Left forelimb (tissue), 1 donor: ENCODE measurements at regions not wholly inside any gene's neighbourhood (a gene's known extent, or its start where the extent isn't known, plus 50 kb on each side); places are given as distances from the start of the nearest gene placed in this dataset.
"Not testable (repeated sequence)": the region's sequence is repeated elsewhere in the genome, so short reads cannot be mapped to it uniquely, and the experiment has no call there.

ENCODE experiments used
- DNase-seq: peaks from one replicate; pipeline ENCODE4 v3.0.0-alpha.2; 2018; ENCODE audit warnings: low spot score

DNA sequence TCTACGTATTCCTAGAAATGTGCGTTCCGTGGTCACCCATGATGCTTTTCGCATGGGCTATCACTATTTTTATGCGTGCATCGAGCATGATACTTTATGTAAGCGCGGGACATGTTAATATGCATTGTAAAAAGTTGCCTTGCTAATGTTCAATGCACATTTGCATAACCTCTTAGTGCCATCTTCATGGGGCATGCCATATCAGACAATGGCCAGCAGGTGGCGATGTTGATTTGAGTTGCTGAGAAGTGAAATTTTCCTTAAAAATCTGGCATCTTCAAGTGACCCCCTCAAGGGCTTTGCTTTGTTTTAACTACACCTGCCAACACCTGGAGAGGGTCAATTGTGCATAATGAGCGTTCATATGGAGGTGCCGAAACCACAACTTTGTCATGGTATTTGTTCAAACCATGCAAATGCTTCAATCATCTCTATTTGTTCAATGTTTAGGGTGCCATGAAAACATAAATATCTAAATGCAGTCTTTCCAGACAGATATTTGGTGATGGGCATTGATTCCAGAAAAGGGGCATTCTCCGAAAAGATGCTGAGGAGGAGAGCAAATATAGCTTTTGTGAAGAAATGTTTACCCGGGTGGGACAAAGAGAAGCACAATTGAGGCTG is 833.9 kb upstream of the PRKX start:
- DNase-seq, result no peak

- DNase-seq, result not testable (repeated sequence)
Observed at GRCh38 chrX:4546178-4546577, 832.7 kb upstream of the PRKX start.

DNA sequence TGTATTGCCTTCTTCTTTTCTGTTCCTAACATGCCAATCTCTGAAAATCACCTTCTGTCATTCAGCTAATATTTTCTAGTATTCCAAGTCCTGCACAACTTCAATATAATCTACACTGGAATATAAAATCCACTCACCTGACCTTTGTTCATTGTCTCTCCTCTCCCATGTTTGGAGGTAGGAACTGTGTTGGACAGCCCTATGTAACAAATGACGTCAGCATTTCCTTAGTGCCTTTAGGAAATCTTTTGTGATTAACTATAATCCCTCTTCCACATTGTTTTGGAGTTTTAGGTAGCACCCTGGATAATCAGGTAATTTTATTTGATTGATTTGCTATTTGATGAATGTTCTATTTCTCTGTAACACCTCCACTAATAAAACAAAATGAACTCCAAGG is 814.8 kb upstream of the PRKX start:
- no peak for DNase-seq

- DNase-seq, result no peak
Observed at GRCh38 chrX:4485912-4486311, 772.5 kb upstream of the PRKX start.

DNA sequence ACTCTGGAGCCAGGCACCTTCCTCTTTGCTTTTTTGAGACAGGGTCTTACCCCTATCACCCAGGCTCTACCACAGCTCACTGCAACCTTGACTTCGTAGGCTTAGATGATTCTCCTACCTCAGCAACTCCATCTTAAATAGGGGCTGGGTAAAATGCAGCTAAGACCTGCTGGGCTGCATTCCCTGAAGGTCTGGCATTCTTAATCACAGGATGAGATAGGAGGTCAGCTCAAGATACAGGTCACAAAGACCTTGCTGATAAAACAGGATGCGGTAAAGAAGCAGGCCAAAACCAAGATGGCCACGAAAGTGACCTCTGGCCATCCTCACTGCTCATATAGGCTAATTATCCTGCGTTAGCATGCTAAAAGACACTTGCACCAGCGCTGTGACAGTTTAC is 770.8 kb upstream of the PRKX start:
- no peak for DNase-seq

DNA sequence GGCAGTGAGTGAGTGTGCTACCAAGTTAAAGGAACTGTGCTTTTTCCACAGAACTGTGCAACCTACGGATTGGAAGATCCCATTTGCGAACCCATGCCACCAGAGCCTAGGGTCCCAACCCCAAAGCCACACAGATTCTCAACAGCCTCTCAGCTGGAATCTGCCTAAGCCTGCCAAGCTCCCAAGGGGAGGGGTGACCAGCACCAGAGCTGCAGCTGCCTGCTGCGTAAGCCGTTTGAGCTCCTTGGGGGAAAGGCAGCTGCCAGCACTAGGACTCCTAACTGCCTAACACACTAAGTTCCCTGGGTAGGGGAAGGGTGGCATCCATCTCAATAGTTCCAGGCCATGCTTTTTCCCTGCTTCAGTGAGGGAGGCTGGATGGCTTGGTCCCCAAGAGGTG is 738.1 kb upstream of the PRKX start:
- no peak for DNase-seq

- DNase-seq, result no peak
Observed at GRCh38 chrX:4450177-4450576, 736.7 kb upstream of the PRKX start.

DNA sequence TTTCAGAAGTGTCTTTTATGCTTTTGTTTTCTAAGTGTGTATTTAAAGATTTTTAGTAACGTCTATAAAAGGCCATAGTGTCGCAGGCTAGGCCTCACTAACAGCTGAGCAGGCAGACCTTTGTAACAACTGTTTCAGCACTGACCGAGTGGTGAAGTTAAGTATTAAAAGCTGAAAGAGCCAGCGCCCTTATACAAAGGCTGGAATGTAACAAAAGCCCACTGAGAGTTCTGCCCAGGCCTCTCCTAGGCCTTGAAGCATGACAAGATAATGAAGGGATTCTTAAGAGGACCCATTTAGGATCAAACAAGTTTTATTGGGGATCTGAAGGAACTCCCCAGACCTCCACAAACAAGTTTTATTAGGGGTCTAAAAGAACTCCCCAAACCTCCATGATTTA is 722.5 kb upstream of the PRKX start:
- no peak for DNase-seq

GRCh38 chrX:4397471-4397870 is 684.0 kb upstream of the PRKX start:
- DNase-seq, result no peak

- no peak for DNase-seq
Observed at GRCh38 chrX:4382273-4382672, 668.8 kb upstream of the PRKX start.

DNA sequence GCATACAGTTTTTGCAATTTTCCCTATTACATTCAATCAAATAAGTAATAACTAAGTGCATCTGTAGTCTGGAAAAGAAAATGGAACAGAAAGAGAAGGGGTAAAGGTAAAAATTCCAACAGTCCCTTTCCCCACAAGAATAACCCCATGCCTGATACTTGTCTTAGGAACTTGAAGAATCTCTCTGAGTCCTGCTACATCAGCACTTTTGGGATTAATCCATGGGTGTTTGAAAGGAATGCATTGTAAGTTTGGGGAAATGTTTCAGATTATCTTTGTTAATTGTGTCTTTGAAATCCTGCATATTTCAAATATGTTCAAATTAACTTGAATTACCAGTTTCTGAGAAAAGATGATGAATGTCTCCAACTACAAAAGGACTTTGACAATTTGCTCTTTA is 667.3 kb upstream of the PRKX start:
- DNase-seq, result no peak

DNA sequence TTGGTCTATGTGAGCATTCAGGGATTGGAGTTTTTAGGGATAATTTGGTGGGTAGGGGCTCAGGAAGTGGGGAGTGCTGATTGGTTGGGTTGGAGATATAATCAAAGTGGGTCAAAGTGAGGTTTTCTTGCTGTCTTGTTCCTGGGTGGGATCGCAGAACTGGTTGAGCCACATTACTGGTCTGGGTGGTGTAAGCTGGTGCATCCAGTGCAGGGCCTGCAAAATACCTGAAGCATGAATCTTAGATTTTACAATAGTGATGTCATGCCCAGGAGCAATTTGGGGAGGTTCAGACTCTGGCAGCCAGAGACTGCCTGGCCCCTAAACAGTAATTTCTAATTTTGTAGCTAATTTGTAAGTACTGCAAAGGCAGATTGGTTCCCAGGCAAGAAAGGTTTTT is 665.6 kb upstream of the PRKX start:
- DNase-seq, result no peak

- no peak for DNase-seq
Observed at GRCh38 chrX:4373791-4374190, 660.3 kb upstream of the PRKX start.

GRCh38 chrX:4358577-4358976 is 645.1 kb upstream of the PRKX start:
- DNase-seq, result no peak

- no peak for DNase-seq
Observed at GRCh38 chrX:4322916-4323315, 609.5 kb upstream of the PRKX start.

- no peak for DNase-seq
Observed at GRCh38 chrX:4320436-4320947, 607.0 kb upstream of the PRKX start.

GRCh38 chrX:4315891-4316290 is 602.4 kb upstream of the PRKX start:
- DNase-seq, result no peak

DNA sequence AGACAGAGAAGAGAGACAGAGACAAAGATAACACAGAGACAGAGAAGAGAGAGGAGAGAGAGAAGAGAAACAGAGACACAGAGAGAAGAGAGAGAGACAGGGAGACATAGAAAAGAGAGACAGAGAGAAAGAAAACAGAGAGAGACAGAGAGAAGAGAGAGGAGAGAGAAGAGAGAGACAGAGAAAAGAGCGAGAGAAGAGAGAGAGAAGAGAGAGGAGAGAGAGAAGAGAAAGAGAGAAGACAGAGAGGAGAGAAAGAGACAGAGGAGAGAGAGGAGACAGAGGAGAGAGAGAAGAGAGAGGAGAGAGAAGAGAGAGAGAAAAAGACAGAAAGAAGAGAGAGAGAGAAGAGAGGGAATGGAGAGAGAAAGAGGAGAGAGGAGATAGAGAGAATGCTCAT is 601.1 kb upstream of the PRKX start:
- DNase-seq, result no peak

DNA sequence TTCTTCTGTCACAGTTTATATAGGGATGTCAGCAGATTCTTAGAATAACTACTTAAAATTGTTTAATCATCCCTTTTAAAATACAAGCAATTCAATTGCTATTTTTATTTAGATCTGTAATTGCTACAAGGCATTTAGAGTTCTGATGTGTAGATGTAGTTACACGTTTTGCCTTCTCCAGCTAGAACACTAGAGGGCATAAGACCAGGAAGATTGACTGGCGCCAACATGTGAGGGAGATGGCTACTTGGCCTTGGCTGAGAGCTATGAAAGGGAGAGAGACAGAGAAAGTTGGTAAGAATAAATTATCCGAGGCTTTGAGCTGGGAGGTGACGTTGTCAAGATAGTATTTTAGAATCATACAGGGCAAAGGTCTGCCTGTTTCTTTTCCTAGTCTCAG is 563.7 kb upstream of the PRKX start:
- DNase-seq, result no peak

DNA sequence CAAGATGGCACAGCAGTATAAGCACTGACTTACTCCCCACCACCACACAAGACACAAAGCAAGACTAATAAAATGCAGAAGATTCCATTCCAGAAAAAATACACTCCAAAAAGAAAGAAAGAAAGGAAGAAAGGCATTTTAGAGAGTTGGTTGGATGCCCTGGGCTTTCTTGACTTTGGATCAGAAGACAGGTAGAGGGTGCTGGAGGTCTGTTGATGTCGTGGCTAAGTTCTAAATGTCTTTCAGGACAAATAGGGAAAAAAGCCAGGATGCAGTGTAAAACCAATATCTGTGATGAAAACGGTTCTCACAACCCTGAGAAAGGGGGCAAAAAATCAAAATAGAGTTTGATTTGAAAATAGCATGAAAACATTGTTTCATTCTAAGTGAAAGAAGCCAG is 555.2 kb upstream of the PRKX start:
- no peak for DNase-seq

DNA sequence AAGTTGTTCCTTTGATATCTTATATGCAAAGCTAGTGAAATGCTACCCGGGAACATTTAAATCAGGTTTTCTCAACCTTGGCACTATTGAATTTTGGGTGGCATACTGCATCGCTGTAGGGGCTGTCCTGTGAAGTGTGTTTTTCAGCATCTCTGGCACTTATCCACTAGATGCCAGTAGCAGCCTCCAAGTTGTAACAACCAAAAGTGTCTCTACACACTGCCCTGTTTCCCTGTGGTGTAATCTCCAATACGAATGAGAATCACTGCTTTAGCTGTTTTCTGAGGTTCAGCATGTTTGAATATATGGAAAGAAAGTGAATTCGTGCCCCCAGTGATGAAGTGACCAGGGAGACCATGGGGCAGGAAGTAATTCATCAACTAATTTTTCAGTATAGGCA is 551.6 kb upstream of the PRKX start:
- no peak for DNase-seq

GRCh38 chrX:4263030-4263803 is 549.8 kb upstream of the PRKX start:
- DNase-seq, result no peak

GRCh38 chrX:4253092-4253491 is 539.6 kb upstream of the PRKX start:
- DNase-seq, result no peak

- no peak for DNase-seq
Observed at GRCh38 chrX:4249401-4249800, 536.0 kb upstream of the PRKX start.
